8988T (cell line): ENCODE measurements at regions not wholly inside any gene's neighbourhood (a gene's known extent, or its start where the extent isn't known, plus 50 kb on each side); places are given as distances from the start of the nearest gene placed in this dataset.

Source experiments
- DNase-seq: peaks from one replicate; pipeline ENCODE4 v3.0.0; 2011

DNA sequence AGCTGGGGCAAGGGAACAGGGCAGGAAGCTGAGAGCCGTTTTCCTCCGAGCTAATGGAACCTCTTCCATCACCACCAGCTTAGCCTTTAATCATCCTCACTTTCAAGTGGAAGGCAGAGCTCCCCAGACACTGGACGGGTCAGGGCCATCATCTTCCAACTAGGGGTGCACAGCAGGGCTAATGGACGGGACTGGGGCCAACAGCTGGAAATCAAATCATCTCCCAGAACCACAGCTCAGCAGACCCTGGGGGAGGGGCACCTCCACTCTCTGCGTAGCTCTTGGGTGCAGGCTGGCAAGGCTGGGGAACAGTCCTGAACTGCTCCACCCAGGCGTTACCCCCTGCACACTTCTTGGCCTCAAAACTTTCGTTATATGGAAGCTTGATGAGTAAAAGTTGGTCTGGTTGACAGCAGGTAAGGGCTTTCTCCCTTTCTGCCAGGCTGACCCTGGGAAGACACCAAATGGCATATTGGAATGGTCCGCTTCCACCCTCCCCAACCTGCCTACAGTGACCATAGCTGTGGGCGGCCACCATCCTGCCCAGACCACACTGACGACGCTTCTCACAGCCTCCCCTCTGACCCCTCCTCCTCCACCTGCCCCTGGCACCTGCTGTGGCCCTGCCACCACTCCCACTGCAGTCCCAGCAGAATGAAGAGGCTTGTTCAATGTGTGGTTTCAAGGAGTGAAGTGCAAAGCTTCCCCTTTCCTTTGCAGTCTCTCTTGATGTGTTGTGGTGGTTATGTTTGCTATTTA, 51.7 kb upstream of the RET start:
- no peak for DNase-seq

- no peak for DNase-seq
Observed at GRCh38 chr10:43026039-43026973, 50.6 kb upstream of the RET start.
